ENCODE measurements at regions not wholly inside any gene's neighbourhood (a gene's known extent, or its start where the extent isn't known, plus 50 kb on each side); places are given as distances from the start of the nearest gene placed in this dataset.

DNA sequence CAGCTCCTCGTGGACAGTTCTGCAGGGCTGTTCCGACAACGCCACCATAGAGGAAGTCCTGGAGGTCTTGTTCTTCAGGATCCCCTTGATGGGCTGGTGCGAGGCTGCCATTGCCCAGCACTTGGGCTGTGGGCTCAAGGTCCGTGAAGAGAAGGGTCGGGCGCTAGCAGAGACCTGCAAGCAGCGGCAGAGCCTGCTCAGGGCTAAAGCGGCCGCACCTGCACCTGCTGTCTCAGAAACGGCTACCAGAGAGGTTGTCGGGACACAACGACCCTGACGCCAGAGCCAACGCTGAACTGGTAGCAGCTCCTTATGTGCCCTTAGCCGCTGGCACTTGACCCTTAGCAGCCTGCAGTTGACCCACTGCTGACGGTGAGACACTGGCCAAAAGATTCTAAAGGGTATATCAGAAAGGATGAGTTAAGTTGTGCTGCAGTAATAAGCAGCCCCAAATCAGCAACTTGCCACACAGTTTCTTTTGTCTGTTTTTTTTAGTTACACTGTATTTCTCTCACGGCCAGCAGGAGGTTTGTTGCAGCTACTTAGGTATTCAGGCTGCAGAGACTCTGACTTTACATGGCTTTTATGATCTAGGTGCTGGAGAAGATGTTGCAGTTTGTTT lies 55.5 kb upstream of the ST6GAL2 start:
- no peaks in the 10 kb centered on the region for H3K27me3 ChIP-seq (ENCODE audit: insufficient read depth in 3 of 3, low read length in 2 of 3)
- intact Hi-C loops (cut with DNase I) = no loop called here
- H3K4me1 ChIP-seq = no peaks in the 10 kb centered on the region
- TF ChIP-seq, protein P1, sequence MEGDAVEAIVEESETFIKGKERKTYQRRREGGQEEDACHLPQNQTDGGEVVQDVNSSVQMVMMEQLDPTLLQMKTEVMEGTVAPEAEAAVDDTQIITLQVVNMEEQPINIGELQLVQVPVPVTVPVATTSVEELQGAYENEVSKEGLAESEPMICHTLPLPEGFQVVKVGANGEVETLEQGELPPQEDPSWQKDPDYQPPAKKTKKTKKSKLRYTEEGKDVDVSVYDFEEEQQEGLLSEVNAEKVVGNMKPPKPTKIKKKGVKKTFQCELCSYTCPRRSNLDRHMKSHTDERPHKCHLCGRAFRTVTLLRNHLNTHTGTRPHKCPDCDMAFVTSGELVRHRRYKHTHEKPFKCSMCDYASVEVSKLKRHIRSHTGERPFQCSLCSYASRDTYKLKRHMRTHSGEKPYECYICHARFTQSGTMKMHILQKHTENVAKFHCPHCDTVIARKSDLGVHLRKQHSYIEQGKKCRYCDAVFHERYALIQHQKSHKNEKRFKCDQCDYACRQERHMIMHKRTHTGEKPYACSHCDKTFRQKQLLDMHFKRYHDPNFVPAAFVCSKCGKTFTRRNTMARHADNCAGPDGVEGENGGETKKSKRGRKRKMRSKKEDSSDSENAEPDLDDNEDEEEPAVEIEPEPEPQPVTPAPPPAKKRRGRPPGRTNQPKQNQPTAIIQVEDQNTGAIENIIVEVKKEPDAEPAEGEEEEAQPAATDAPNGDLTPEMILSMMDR (IDR thresholded peaks at IDR 0.05) = no peak
- H3K9me3 ChIP-seq = peaks cover 3% of the 10 kb centered on the region
- no peaks in the 10 kb centered on the region for H3K36me3 ChIP-seq (ENCODE audit: insufficient read depth in 1 of 2, low read depth in 1 of 2)
- WGBS, 3 donors = 85 to 92% (median 89%) methylated on average over 18 of the region's 18 CpGs
- H3K4me3 ChIP-seq = no peak overlapping the region
- no peak overlapping the region for H3K27ac ChIP-seq
- ATAC-seq (no peak), DNase-seq (no peak)

DNA sequence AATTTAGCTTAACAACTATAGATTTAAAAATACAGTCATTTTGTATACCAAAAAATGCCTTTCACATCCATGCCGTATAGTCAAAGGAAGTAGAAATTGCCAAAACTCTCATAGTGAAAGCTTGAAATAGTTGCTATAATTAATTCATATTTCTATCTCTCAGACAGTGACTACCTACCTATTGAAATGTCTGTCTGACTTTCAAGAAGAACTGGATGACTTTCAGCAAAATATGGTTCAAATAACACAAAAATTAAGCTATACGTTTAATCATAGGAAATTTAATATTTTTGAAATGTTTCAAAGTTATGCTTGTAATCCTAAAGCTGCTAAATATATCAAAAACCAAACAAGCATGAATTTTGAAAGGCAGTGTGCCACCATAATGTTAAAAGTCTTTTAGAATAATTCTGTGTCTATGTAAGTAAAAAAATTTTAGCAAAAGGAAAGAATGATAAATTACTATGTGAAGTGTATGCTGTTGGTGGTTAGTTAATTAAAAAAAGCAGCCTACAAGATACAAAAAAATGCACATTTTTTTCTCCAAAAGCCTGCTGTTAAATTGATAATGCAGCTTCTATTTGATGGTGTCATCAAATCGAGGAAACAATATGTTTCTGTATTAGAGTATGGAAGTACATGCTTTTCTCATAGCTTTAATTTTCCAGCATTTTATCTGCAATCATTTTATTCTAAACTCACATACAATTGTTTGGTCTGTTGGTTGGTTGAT lies 57.7 kb upstream of the ST6GAL2 start:
- H3K4me3 ChIP-seq = no peak overlapping the region
- intact Hi-C loops (cut with DNase I) = no loop called here
- no peak for ATAC-seq
- TF ChIP-seq, protein P1 (IDR thresholded peaks at IDR 0.05) = no peak
- DNase-seq = no peak
- H3K4me1 ChIP-seq = no peaks in the 10 kb centered on the region
- H3K27ac ChIP-seq = no peak overlapping the region
- H3K9me3 ChIP-seq = peaks cover 3% of the 10 kb centered on the region
- 33 to 61% (median 44%) methylated on average over 3 of the region's 3 CpGs for WGBS, 3 donors
- no peaks in the 10 kb centered on the region for H3K27me3 ChIP-seq (ENCODE audit: insufficient read depth in 3 of 3, low read length in 2 of 3)
- no peaks in the 10 kb centered on the region for H3K36me3 ChIP-seq (ENCODE audit: insufficient read depth in 1 of 2, low read depth in 1 of 2)

DNA sequence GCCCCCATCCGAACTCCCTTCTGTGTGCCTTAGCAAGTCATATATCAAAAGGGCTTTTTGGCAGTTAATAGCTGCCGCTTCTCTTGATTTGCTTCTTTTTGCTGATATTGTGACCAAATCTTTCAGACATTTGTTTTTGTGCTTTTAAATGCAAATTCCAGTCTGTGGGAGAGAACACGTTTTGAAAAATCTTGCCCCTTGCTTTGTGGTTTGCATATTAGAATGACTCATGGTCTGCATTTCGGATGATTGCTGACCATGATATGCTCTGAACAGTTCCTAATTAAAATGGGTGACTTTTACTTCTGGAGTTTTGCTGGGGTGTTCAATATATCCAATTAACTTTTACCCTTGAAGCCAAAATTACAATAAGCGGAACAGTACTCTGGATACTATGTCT lies 58.2 kb upstream of the ST6GAL2 start:
- intact Hi-C loops (cut with DNase I) = no loop called here
- DNase-seq = no peak
- Histone ChIP-seq H3K27ac (no peak overlapping the region), H3K36me3 (ENCODE audit: insufficient read depth in 1 of 2, low read depth in 1 of 2) (no peaks in the 10 kb centered on the region), H3K4me1 (no peaks in the 10 kb centered on the region), H3K4me3 (no peak overlapping the region), H3K9me3 (peaks cover 3% of the 10 kb centered on the region), H3K27me3 (ENCODE audit: insufficient read depth in 3 of 3, low read length in 2 of 3) (no peaks in the 10 kb centered on the region)
- 73 to 77% (median 77%) methylated on average over 5 of the region's 5 CpGs for WGBS, 3 donors
- ATAC-seq = no peak
- TF ChIP-seq, protein P1 (IDR thresholded peaks at IDR 0.05) = no peak

DNA sequence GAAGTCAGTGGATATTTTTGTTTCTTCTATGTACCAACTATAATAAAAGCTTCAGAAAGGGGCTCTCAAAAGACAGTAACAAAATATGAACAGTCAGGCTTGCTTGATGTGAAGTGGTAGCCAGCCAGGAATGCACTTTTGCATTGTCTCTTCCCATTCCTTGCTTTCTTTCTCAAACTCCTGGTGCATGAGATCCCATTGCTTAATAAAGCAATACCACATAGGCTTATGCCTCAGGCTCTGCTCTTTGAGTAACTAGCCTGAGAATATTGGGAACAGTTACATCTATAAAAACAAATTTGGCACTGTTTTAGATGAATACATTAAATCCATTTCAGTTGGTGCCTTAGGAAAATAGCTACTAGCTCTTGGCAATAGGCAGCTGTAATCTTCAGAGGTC lies 62.6 kb upstream of the ST6GAL2 start:
- Histone ChIP-seq H3K4me3 (no peak overlapping the region), H3K9me3 (peaks cover 3% of the 10 kb centered on the region), H3K27ac (no peak overlapping the region), H3K4me1 (no peaks in the 10 kb centered on the region), H3K36me3 (ENCODE audit: insufficient read depth in 1 of 2, low read depth in 1 of 2) (no peaks in the 10 kb centered on the region), H3K27me3 (ENCODE audit: insufficient read depth in 3 of 3, low read length in 2 of 3) (no peaks in the 10 kb centered on the region)
- ATAC-seq (no peak), DNase-seq (no peak)
- intact Hi-C loops (cut with DNase I) = no loop called here
- TF ChIP-seq, protein P1 (IDR thresholded peaks at IDR 0.05) = no peak

Data from psoas muscle (tissue), 7 donors.